ENCODE measurements at regions not wholly inside any gene's neighbourhood (a gene's known extent, or its start where the extent isn't known, plus 50 kb on each side); places are given as distances from the start of the nearest gene placed in this dataset.
A peak's percentile ranks its signal among the peaks of the same experiment; 100 is the strongest.

- CTCF ChIA-PET = no interaction called here
- Histone ChIP-seq H3K27ac (ENCODE audit: low read depth, low read length, poor library complexity, severe bottlenecking) (no peak overlapping the region), H3K9me3 (ENCODE audit: low read depth, low read length, poor library complexity, severe bottlenecking) (no peaks in the 10 kb centered on the region), H3K36me3 (ENCODE audit: insufficient read depth, low read length, poor library complexity, severe bottlenecking) (no peaks in the 10 kb centered on the region), H3K4me1 (ENCODE audit: insufficient read depth, low read length, poor library complexity, severe bottlenecking) (no peaks in the 10 kb centered on the region), H3K4me3 (ENCODE audit: low read depth, low read length, poor library complexity, severe bottlenecking) (no peak overlapping the region), H3K27me3 (replicated peaks; ENCODE audit: insufficient read depth, low read depth, low read length, poor library complexity) (no peaks in the 10 kb centered on the region)
- no peak for DNase-seq (ENCODE audit: low spot score)
- intact Hi-C loops (cut with micrococcal nuclease; ENCODE audit: unreplicated experiment) = no loop called here
- BruUV-seq (replicated peaks) = no TSS peak
- TF ChIP-seq CTCF (conservative IDR thresholded peaks at IDR 0.05; ENCODE audit: low read depth, low read length) = no peak
- no peak for TF ChIP-seq EZH2 (IDR thresholded peaks at IDR 0.05; ENCODE audit: borderline replicate concordance, low read depth, low read length, poor library complexity, severe bottlenecking)
- POLR2A ChIA-PET (ENCODE audit: low non-redundant PET) = no interaction called here
Measured at GRCh38 chr6:141337191-141337590, 795.5 kb upstream of the GJE1 start.

- ChIA-PET CTCF (no interaction called here), POLR2A (ENCODE audit: low non-redundant PET) (no interaction called here)
- Histone ChIP-seq H3K4me3 (ENCODE audit: low read depth, low read length, poor library complexity, severe bottlenecking) (no peak overlapping the region), H3K27ac (ENCODE audit: low read depth, low read length, poor library complexity, severe bottlenecking) (no peak overlapping the region), H3K9me3 (ENCODE audit: low read depth, low read length, poor library complexity, severe bottlenecking) (no peaks in the 10 kb centered on the region), H3K27me3 (replicated peaks; ENCODE audit: insufficient read depth, low read depth, low read length, poor library complexity) (no peaks in the 10 kb centered on the region), H3K4me1 (ENCODE audit: insufficient read depth, low read length, poor library complexity, severe bottlenecking) (no peaks in the 10 kb centered on the region), H3K36me3 (ENCODE audit: insufficient read depth, low read length, poor library complexity, severe bottlenecking) (no peaks in the 10 kb centered on the region)
- TF ChIP-seq EZH2 (IDR thresholded peaks at IDR 0.05; ENCODE audit: borderline replicate concordance, low read depth, low read length, poor library complexity, severe bottlenecking) = no peak
- TF ChIP-seq CTCF (conservative IDR thresholded peaks at IDR 0.05; ENCODE audit: low read depth, low read length) = no peak
- no TSS peak for BruUV-seq (replicated peaks)
- no peak for DNase-seq (ENCODE audit: low spot score)
- intact Hi-C loops (cut with micrococcal nuclease; ENCODE audit: unreplicated experiment) = no loop called here
Measured at GRCh38 chr6:141335477-141336273, 797.0 kb upstream of the GJE1 start.

- Histone ChIP-seq H3K4me3 (ENCODE audit: low read depth, low read length, poor library complexity, severe bottlenecking) (peak overlapping the region; percentile 25), H3K36me3 (ENCODE audit: insufficient read depth, low read length, poor library complexity, severe bottlenecking) (no peaks in the 10 kb centered on the region), H3K4me1 (ENCODE audit: insufficient read depth, low read length, poor library complexity, severe bottlenecking) (peaks cover 6% of the 10 kb centered on the region), H3K27me3 (replicated peaks; ENCODE audit: insufficient read depth, low read depth, low read length, poor library complexity) (no peaks in the 10 kb centered on the region), H3K27ac (ENCODE audit: low read depth, low read length, poor library complexity, severe bottlenecking) (peak overlapping the region; percentile 2), H3K9me3 (ENCODE audit: low read depth, low read length, poor library complexity, severe bottlenecking) (no peaks in the 10 kb centered on the region)
- intact Hi-C loops (cut with micrococcal nuclease; ENCODE audit: unreplicated experiment) = no loop called here
- CTCF ChIA-PET = no interaction called here
- DNase-seq (ENCODE audit: low spot score) = no peak
- POLR2A ChIA-PET (ENCODE audit: low non-redundant PET) = interaction anchor here (0.8 kb wide), 1 partner anchor 340 kb away, joined by 6 read pairs; no protein-coding TSS in a partner anchor
- TF ChIP-seq CTCF (conservative IDR thresholded peaks at IDR 0.05; ENCODE audit: low read depth, low read length) (no peak), EZH2 (IDR thresholded peaks at IDR 0.05; ENCODE audit: borderline replicate concordance, low read depth, low read length, poor library complexity, severe bottlenecking) (no peak)
- BruUV-seq (replicated peaks) = no TSS peak
Measured at GRCh38 chr6:141326925-141327324, 805.8 kb upstream of the GJE1 start.

Data from A673 (cell line).